ENCODE measurements at regions not wholly inside any gene's neighbourhood (a gene's known extent, or its start where the extent isn't known, plus 50 kb on each side); places are given as distances from the start of the nearest gene placed in this dataset.
"Not testable (repeated sequence)": the region's sequence is repeated elsewhere in the genome, so short reads cannot be mapped to it uniquely, and the experiment has no call there.

GRCh38 chr20:29604163-29604562 is 1653.3 kb upstream of the DEFB115 start:
- not testable (repeated sequence) for TF ChIP-seq CTCF (conservative IDR thresholded peaks at IDR 0.05; ENCODE audit: low read depth, low read length); EZH2 (IDR thresholded peaks at IDR 0.05; ENCODE audit: low read length, unreplicated experiment)
